ENCODE measurements at regions not wholly inside any gene's neighbourhood (a gene's known extent, or its start where the extent isn't known, plus 50 kb on each side); places are given as distances from the start of the nearest gene placed in this dataset.

GRCh38 chr13:112124141-112124540 is 57.2 kb downstream of the SOX1 start:
- DNase-seq = no peak

GRCh38 chr13:112127564-112128330 is 60.8 kb downstream of the SOX1 start:
- no peak for DNase-seq

- DNase-seq = no peak
Measured at GRCh38 chr13:112128331-112128610, 61.3 kb downstream of the SOX1 start.

GRCh38 chr13:112130418-112130817 is 63.5 kb downstream of the SOX1 start:
- DNase-seq = no peak

GRCh38 chr13:112131081-112131712 is 64.2 kb downstream of the SOX1 start:
- DNase-seq = no peak

GRCh38 chr13:112131713-112132113 is 64.8 kb downstream of the SOX1 start:
- no peak for DNase-seq

- no peak for DNase-seq
Measured at GRCh38 chr13:112132142-112132541, 65.2 kb downstream of the SOX1 start.

GRCh38 chr13:112132619-112133018 is 65.7 kb downstream of the SOX1 start:
- no peak for DNase-seq

- DNase-seq = no peak
Measured at GRCh38 chr13:112133499-112134390, 66.8 kb downstream of the SOX1 start.

GRCh38 chr13:112134391-112135075 is 67.6 kb downstream of the SOX1 start:
- DNase-seq = no peak

- no peak for DNase-seq
Measured at GRCh38 chr13:112136095-112136494, 69.1 kb downstream of the SOX1 start.

GRCh38 chr13:112137144-112137543 is 70.2 kb downstream of the SOX1 start:
- no peak for DNase-seq

- DNase-seq = no peak
Measured at GRCh38 chr13:112140366-112140765, 73.4 kb downstream of the SOX1 start.

- DNase-seq = no peak
Measured at GRCh38 chr13:112141643-112142400, 74.9 kb downstream of the SOX1 start.

GRCh38 chr13:112142401-112142930 is 75.5 kb downstream of the SOX1 start:
- DNase-seq = no peak

- DNase-seq = no peak
Measured at GRCh38 chr13:112143046-112143752, 76.2 kb downstream of the SOX1 start.

GRCh38 chr13:112143753-112144615 is 77.0 kb downstream of the SOX1 start:
- no peak for DNase-seq

GRCh38 chr13:112144616-112145550 is 77.9 kb downstream of the SOX1 start:
- no peak for DNase-seq
